Natural killer cell treated with Interleukin-12 subunit alpha and Interleukin-12 subunit beta and Interleukin-15 and Interleukin-18, amount 100 ng/mL, for 72 hours (primary cell): ENCODE measurements at regions not wholly inside any gene's neighbourhood (a gene's known extent, or its start where the extent isn't known, plus 50 kb on each side); places are given as distances from the start of the nearest gene placed in this dataset.

Experiments used
- ATAC-seq, 2 donors: fragments of 150-1000 bp; cut with Tn5 transposase in 1 of 2; sonication (Bioruptor Pico), chemical (Tn5 transposase) in 1 of 2; 2 replicates each; pipeline ENCODE4 v1.10.0; 2021
- DNase-seq: peaks from one replicate; pipeline ENCODE4 v3.0.0; 2022; ENCODE audit warnings: low spot score
- H3K27ac Mint-ChIP-seq, 2 donors: 1 replicate in 1 of 2; 2 replicates in 1 of 2; pipeline ENCODE4 v1.8.0; 2022; ENCODE audit warnings: mixed read lengths in 2 of 2, mild to moderate bottlenecking in 1 of 2, moderate library complexity in 1 of 2
- H3K27me3 Mint-ChIP-seq, 2 donors: 1 replicate in 1 of 2; 2 replicates in 1 of 2; pipeline ENCODE4 v1.8.0; 2022; ENCODE audit warnings: mixed read lengths in 2 of 2
- H3K36me3 Mint-ChIP-seq: one replicate; pipeline ENCODE4 v1.8.0; 2022; ENCODE audit warnings: mixed read lengths
- H3K4me1 Mint-ChIP-seq, 2 donors: 1 replicate in 1 of 2; 2 replicates in 1 of 2; pipeline ENCODE4 v1.8.0; 2022; ENCODE audit warnings: low read depth in 2 of 2, mixed read lengths in 2 of 2, mild to moderate bottlenecking in 1 of 2
- H3K4me3 Mint-ChIP-seq: one replicate; pipeline ENCODE4 v1.8.0; 2022; ENCODE audit warnings: mixed read lengths
- H3K9me3 Mint-ChIP-seq: 2 replicates; pipeline ENCODE4 v1.8.0; 2022; ENCODE audit warnings: mixed read lengths

- no peaks in the 10 kb centered on the region for H3K27me3 Mint-ChIP-seq
- H3K4me3 Mint-ChIP-seq: no peak overlapping the region
- DNase-seq (no peak), ATAC-seq (no peak)
- H3K27ac Mint-ChIP-seq: no peak overlapping the region
- no peaks in the 10 kb centered on the region for H3K4me1 Mint-ChIP-seq
- no peaks in the 10 kb centered on the region for H3K36me3 Mint-ChIP-seq
- H3K9me3 Mint-ChIP-seq: peaks cover 14% of the 10 kb centered on the region
Measured at GRCh38 chr1:82947278-82947677, 1051.7 kb downstream of the TTLL7 start.

GRCh38 chr1:82946096-82946605 is 1052.8 kb downstream of the TTLL7 start:
- Mint-ChIP-seq H3K4me3 (no peak overlapping the region), H3K36me3 (no peaks in the 10 kb centered on the region), H3K27me3 (no peaks in the 10 kb centered on the region), H3K9me3 (peaks cover 10% of the 10 kb centered on the region), H3K4me1 (no peaks in the 10 kb centered on the region), H3K27ac (no peak overlapping the region)
- DNase-seq: no peak
- ATAC-seq: no peak

GRCh38 chr1:82944822-82945221 is 1054.1 kb downstream of the TTLL7 start:
- no peak for ATAC-seq
- no peaks in the 10 kb centered on the region for H3K27me3 Mint-ChIP-seq

GRCh38 chr1:82934074-82934473 is 1064.9 kb downstream of the TTLL7 start:
- Mint-ChIP-seq H3K4me1 (peaks cover 0 to 5% of the 10 kb centered on the region in 2 donors), H3K36me3 (peaks cover 10% of the 10 kb centered on the region), H3K27ac (no peak overlapping the region), H3K27me3 (no peaks in the 10 kb centered on the region), H3K9me3 (peaks cover 21% of the 10 kb centered on the region), H3K4me3 (no peak overlapping the region)
- DNase-seq: no peak
- ATAC-seq: no peak

More at GRCh38 chr1:82944822-82945221, 1054.1 kb downstream of the TTLL7 start:
- H3K4me1 Mint-ChIP-seq: no peaks in the 10 kb centered on the region
- no peaks in the 10 kb centered on the region for H3K36me3 Mint-ChIP-seq
- H3K9me3 Mint-ChIP-seq: peaks cover 15% of the 10 kb centered on the region
- H3K4me3 Mint-ChIP-seq: no peak overlapping the region
- no peak for DNase-seq
- no peak overlapping the region for H3K27ac Mint-ChIP-seq

GRCh38 chr1:82932727-82933126 is 1066.2 kb downstream of the TTLL7 start:
- peaks cover 0 to 5% of the 10 kb centered on the region in 2 donors for H3K4me1 Mint-ChIP-seq
- H3K9me3 Mint-ChIP-seq: peaks cover 17% of the 10 kb centered on the region
- H3K4me3 Mint-ChIP-seq: no peak overlapping the region
- DNase-seq: no peak
- no peak for ATAC-seq
- no peaks in the 10 kb centered on the region for H3K27me3 Mint-ChIP-seq
- H3K27ac Mint-ChIP-seq: no peak overlapping the region
- peaks cover 10% of the 10 kb centered on the region for H3K36me3 Mint-ChIP-seq

GRCh38 chr1:82932207-82932606 is 1066.7 kb downstream of the TTLL7 start:
- no peak overlapping the region for H3K4me3 Mint-ChIP-seq
- peaks cover 10% of the 10 kb centered on the region for H3K36me3 Mint-ChIP-seq
- peaks cover 17% of the 10 kb centered on the region for H3K9me3 Mint-ChIP-seq
- ATAC-seq (no peak), DNase-seq (no peak)
- no peak overlapping the region for H3K27ac Mint-ChIP-seq
- H3K4me1 Mint-ChIP-seq: peaks cover 0 to 5% of the 10 kb centered on the region in 2 donors
- no peaks in the 10 kb centered on the region for H3K27me3 Mint-ChIP-seq

GRCh38 chr1:82931006-82931405 is 1067.9 kb downstream of the TTLL7 start:
- no peak overlapping the region for H3K4me3 Mint-ChIP-seq
- no peak overlapping the region for H3K27ac Mint-ChIP-seq
- peaks cover 7% of the 10 kb centered on the region for H3K36me3 Mint-ChIP-seq
- peaks cover 0 to 5% of the 10 kb centered on the region in 2 donors for H3K4me1 Mint-ChIP-seq
- DNase-seq: no peak
- peaks cover 14% of the 10 kb centered on the region for H3K9me3 Mint-ChIP-seq
- no peaks in the 10 kb centered on the region for H3K27me3 Mint-ChIP-seq
- ATAC-seq: no peak

GRCh38 chr1:82927753-82928152 is 1071.2 kb downstream of the TTLL7 start:
- Mint-ChIP-seq H3K9me3 (peaks cover 7% of the 10 kb centered on the region), H3K4me1 (peaks cover 0 to 3% of the 10 kb centered on the region in 2 donors), H3K27me3 (no peaks in the 10 kb centered on the region), H3K27ac (no peak overlapping the region), H3K4me3 (no peak overlapping the region), H3K36me3 (peaks cover 2% of the 10 kb centered on the region)
- DNase-seq (no peak), ATAC-seq (no peak)

- no peak for ATAC-seq
- Mint-ChIP-seq H3K4me1 (no peaks in the 10 kb centered on the region), H3K27me3 (no peaks in the 10 kb centered on the region), H3K36me3 (peaks cover 5% of the 10 kb centered on the region), H3K4me3 (no peak overlapping the region), H3K27ac (no peak overlapping the region), H3K9me3 (peaks cover 4% of the 10 kb centered on the region)
- DNase-seq: no peak
Measured at GRCh38 chr1:82924666-82925065, 1074.3 kb downstream of the TTLL7 start.

GRCh38 chr1:82923931-82924330 is 1075.0 kb downstream of the TTLL7 start:
- no peak for DNase-seq
- Mint-ChIP-seq H3K27ac (no peak overlapping the region), H3K4me3 (no peak overlapping the region), H3K27me3 (no peaks in the 10 kb centered on the region), H3K4me1 (no peaks in the 10 kb centered on the region), H3K36me3 (peaks cover 5% of the 10 kb centered on the region), H3K9me3 (peaks cover 4% of the 10 kb centered on the region)
- ATAC-seq: no peak

- H3K4me3 Mint-ChIP-seq: no peak overlapping the region
- peaks cover 5% of the 10 kb centered on the region for H3K36me3 Mint-ChIP-seq
- H3K27me3 Mint-ChIP-seq: no peaks in the 10 kb centered on the region
- DNase-seq: no peak
- no peaks in the 10 kb centered on the region for H3K4me1 Mint-ChIP-seq
- no peak for ATAC-seq
- no peak overlapping the region for H3K27ac Mint-ChIP-seq
- H3K9me3 Mint-ChIP-seq: peaks cover 4% of the 10 kb centered on the region
Measured at GRCh38 chr1:82921759-82922158, 1077.2 kb downstream of the TTLL7 start.

- no peaks in the 10 kb centered on the region for H3K27me3 Mint-ChIP-seq
- peaks cover 4% of the 10 kb centered on the region for H3K9me3 Mint-ChIP-seq
- H3K27ac Mint-ChIP-seq: no peak overlapping the region
- peaks cover 5% of the 10 kb centered on the region for H3K36me3 Mint-ChIP-seq
- no peaks in the 10 kb centered on the region for H3K4me1 Mint-ChIP-seq
- no peak for ATAC-seq
- no peak for DNase-seq
- no peak overlapping the region for H3K4me3 Mint-ChIP-seq
Measured at GRCh38 chr1:82920418-82921248, 1078.3 kb downstream of the TTLL7 start.

- Mint-ChIP-seq H3K9me3 (peaks cover 2% of the 10 kb centered on the region), H3K27ac (no peak overlapping the region), H3K27me3 (no peaks in the 10 kb centered on the region), H3K4me1 (no peaks in the 10 kb centered on the region), H3K4me3 (no peak overlapping the region), H3K36me3 (peaks cover 5% of the 10 kb centered on the region)
- DNase-seq (no peak), ATAC-seq (no peak)
Measured at GRCh38 chr1:82919837-82920236, 1079.1 kb downstream of the TTLL7 start.

- Mint-ChIP-seq H3K4me3 (no peak overlapping the region), H3K4me1 (no peaks in the 10 kb centered on the region), H3K27me3 (no peaks in the 10 kb centered on the region), H3K36me3 (no peaks in the 10 kb centered on the region), H3K27ac (no peak overlapping the region), H3K9me3 (peaks cover 8% of the 10 kb centered on the region)
- no peak for ATAC-seq
- DNase-seq: no peak
Measured at GRCh38 chr1:82907313-82907712, 1091.6 kb downstream of the TTLL7 start.
